GM12865 (cell line): ENCODE measurements at regions not wholly inside any gene's neighbourhood (a gene's known extent, or its start where the extent isn't known, plus 50 kb on each side); places are given as distances from the start of the nearest gene placed in this dataset.
"Not testable (repeated sequence)": the region's sequence is repeated elsewhere in the genome, so short reads cannot be mapped to it uniquely, and the experiment has no call there.

ENCODE experiments used
- DNase-seq: peaks from one replicate; pipeline ENCODE4 v3.0.0; 2010; ENCODE audit warnings: low read depth
- H3K4me3 ChIP-seq: 2 replicates; pipeline ENCODE4 v1.5.1; 2011; ENCODE audit warnings: mild to moderate bottlenecking, low read depth, low read length, control low read depth
- TF ChIP-seq, protein P1 (sequence below): IDR thresholded peaks from 2 replicates; pipeline ENCODE4 v1.5.1; 2011; ENCODE audit warnings: low read length, control low read depth, low read depth, inconsistent platforms; ENCODE audit not compliant: insufficient read depth; ENCODE audit errors: missing control alignments

DNA sequence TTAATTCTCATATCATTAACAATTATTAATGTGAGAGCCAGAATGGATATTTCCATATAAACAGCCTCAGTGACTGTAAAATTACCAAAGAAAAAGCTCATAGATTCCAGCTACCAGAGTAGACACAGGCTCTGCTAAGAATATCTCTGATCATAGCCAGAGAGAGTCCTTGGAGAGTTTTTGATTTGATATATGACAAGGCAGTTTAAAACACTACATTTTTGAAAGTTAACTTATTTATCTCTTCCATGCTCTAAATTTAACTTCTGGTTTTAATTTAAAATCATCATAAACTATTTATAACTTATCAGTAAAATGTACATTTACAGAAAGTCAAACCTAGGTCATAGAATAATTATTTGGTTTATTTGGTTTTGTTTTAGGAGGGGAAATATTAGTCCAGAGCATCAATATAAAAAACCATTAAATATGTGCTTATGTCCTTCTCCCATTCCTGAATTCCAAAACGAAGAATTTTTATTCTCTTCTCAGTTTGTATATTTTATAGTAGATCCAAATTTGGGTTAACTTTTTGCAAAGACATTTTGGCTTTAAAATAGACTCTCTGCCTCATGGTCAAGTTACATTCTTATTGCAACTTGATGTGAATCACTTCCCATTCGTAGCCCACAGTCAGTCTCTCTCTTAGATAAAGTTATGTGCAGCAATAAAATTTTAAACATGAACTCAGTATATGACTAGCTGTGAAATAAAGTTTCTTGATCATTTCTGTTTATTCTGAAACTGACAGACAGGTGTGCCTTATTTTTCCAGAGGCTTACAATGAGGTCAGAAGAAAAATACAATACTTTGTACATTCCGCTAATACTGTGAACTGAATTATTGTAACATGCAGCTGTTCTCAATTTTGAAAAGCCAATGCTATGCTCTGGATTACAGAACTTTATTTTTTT, 267.1 kb downstream of the PAPSS1 start:
- DNase-seq: no peak
- TF ChIP-seq, protein P1, sequence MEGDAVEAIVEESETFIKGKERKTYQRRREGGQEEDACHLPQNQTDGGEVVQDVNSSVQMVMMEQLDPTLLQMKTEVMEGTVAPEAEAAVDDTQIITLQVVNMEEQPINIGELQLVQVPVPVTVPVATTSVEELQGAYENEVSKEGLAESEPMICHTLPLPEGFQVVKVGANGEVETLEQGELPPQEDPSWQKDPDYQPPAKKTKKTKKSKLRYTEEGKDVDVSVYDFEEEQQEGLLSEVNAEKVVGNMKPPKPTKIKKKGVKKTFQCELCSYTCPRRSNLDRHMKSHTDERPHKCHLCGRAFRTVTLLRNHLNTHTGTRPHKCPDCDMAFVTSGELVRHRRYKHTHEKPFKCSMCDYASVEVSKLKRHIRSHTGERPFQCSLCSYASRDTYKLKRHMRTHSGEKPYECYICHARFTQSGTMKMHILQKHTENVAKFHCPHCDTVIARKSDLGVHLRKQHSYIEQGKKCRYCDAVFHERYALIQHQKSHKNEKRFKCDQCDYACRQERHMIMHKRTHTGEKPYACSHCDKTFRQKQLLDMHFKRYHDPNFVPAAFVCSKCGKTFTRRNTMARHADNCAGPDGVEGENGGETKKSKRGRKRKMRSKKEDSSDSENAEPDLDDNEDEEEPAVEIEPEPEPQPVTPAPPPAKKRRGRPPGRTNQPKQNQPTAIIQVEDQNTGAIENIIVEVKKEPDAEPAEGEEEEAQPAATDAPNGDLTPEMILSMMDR: no peak
- no peak overlapping the region for H3K4me3 ChIP-seq

GRCh38 chr4:107449611-107450369, 270.2 kb downstream of the PAPSS1 start:
- H3K4me3 ChIP-seq: no peak overlapping the region
- DNase-seq: no peak
- TF ChIP-seq, protein P1: no peak

DNA sequence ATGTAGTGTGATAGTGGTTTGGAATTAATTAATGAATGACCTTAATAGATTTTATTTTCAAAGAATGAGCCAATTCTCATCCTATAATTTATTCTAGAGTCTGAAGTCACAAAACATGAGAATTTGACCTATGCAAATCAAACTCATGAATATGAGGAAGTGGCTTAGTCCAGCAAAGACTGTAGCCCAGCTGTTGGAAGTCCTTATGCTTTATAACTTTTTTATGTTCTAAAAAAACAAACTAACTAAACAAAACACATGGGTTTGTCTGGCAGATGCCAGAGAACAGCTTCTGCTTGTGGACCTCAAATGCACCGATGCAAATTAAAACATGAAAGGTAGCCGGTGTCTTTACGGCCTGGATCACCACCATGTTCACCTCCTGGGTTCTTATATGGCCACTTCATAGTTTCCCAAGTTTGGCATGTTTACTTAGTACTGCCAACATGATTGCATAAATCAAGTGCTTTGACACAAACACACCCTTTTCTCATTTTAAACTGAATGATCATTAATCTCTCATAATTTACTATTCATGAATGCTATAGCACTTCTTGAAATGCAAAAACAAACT, 277.4 kb downstream of the PAPSS1 start:
- TF ChIP-seq, protein P1: no peak
- H3K4me3 ChIP-seq: no peak overlapping the region
- DNase-seq: no peak

DNA sequence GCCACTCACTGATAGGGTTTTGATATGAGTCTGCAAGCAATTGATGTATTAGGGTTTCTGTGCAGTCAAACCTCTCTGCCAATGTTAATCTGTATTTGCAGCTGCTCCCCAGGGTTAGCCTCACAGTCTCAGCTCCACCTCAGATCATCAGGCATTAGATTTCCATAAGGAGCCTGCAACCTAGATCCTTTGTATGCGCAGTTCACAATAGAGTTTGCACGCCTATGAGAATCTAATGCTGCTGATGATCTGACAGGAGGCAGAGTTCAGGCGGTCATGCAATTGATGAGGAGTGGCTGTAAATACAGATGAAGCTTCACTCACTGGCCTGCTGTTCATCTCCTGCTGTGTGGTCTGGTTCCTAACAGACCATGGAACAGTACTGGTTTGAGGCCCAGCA, 280.6 kb downstream of the PAPSS1 start:
- no peak for DNase-seq
- H3K4me3 ChIP-seq: no peak overlapping the region
- TF ChIP-seq, protein P1: no peak

DNA sequence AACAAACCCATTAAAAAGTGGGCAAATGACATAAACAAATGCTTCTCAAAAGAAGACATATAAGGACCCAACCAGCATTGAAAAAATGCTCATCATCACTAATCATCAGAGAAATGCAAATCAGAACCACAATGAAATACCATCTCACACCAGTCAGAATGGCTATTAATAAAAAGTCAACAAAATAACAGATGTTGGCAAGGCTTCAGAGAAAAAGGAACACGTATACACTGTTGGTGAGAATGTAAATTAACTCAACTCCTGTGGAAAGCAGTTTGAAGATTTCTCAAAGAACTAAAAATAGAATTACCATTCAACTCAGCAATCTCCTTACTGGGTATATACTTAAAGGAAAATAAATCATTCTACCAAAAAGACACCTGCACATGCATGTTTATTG, 283.6 kb downstream of the PAPSS1 start:
- DNase-seq, H3K4me3 ChIP-seq: not testable (repeated sequence)

- no peak overlapping the region for H3K4me3 ChIP-seq
- TF ChIP-seq, protein P1: no peak
- no peak for DNase-seq
These were observed 287.6 kb downstream of the PAPSS1 start for GRCh38 chr4:107432451-107432850.
